GM21737 (cell line): ENCODE measurements at regions not wholly inside any gene's neighbourhood (a gene's known extent, or its start where the extent isn't known, plus 50 kb on each side); places are given as distances from the start of the nearest gene placed in this dataset.

Source experiments
- ATAC-seq: cut with Tn5 transposase; IDR thresholded peaks from one replicate; pipeline ENCODE4 v1.9.1; 2021; ENCODE audit warnings: mild to moderate bottlenecking, moderate library complexity; ENCODE audit not compliant: unreplicated experiment

DNA sequence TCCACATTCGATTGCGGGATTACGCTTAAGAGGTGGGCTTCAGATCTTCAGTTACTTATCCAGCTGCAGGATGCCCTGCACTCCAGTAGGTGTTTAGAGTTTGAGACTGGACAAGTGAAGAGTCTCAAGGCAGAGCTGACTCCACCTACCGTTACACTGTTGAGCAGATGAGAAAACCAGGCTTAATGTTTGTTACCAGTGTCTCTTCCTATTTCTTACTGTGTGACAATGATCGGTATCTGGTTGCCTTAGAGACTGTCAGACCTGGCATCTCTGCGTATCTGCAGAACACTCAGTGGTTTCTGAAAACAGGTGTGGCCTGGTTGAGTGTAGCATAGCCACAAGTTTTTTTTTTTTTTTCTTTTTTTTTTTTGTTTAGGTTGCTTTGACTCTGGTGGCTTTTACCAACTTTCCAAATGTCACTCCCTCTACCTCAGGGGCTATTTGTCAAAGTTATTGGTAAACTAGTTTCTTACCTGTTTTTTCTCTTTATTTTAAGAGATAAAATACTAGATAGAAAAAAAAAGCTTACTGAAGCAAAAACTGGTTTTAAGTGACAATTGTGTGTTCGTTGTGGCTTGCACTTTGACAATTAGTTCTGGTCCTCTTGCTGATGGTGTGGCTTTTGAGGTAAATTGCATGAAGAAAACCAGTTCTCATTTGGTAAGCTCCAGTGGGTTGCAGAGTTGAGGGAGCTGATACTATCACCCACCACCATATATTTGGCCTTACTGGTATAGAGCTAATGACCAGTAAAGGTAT is 284.8 kb downstream of the ETS1 start:
- peak; percentile 83 for ATAC-seq

DNA sequence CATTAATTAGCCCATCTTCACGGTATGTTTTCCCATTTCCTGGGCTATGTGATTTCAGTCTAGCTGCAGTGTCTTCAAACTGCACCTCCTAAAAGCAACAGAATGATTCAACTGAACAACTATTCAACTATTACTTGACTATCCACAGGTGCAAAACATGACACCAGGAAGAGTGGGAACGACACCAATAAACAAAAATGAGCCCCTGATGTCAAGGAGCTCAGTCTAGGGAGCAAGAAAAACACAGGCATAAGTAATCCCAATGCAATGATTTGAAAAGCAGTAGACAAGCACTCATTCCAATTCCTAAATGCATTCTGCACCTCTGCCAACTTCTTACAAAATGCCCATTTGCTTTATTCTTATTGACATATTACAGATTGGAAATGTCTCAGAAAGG is 285.6 kb downstream of the ETS1 start:
- no peak for ATAC-seq

DNA sequence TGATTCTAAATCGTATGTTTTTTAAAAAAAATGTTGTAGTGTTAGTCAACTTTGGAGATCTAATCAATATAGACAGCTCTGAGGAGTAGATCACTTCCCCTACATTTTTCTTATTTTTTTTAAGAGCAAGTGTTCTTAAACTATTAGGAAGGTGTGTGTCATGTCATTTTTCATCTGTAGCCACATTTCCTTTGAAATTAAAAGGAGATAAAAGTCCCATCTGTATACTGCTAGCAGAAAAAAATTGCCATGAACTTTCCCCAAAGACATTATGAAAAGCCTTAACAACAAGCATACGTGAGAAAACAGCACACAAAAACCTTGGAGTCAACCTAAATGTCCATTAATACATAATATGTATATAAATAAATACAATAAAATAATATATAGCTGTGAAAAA is 286.6 kb downstream of the ETS1 start:
- no peak for ATAC-seq

DNA sequence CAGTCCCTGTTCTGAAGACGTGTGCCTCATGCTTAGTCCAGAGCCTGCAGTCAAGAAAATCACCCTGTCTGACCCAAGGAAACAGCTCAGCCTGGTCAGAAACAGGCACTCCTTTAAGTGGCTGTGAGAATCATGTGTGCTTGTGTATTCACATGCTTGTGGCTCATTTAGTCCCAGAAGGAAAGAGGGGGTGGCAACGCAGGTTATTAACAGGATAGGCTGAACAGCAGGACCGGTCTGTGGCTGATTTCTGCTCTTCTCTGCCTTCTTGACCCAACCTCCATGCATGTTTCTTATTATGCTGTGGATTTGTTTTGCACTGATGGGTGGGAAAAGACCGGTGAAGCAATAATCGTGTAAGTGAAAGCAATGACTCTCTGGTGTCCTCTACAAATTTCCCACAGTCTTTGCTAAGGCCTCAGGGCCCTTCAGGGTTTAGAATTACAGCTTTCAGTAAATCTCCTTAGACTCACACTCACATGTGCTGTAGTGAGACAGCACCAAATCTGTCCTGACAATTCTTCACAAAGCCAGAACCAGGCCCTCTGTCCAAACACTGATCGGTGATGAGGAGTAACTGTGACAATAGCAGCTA is 288.1 kb downstream of the ETS1 start:
- no peak for ATAC-seq

DNA sequence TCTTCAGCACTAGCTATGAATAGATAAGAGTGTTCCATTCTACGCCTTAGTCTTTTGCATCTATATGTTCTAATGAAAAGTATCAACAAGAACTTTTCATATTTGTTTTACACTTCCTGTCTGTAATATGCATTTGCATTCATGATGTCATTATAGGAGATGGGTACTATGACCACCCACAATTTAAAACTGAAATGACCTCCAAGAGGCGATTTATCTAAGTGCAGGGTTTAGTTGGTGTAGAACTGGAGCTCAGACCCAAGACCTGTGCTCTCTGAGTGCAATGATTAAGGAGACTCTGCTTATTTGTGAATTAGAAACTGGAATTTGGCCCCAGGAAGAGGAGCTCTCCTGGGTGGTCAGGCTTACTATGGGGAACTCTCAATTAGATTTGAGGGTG is 289.1 kb downstream of the ETS1 start:
- no peak for ATAC-seq

DNA sequence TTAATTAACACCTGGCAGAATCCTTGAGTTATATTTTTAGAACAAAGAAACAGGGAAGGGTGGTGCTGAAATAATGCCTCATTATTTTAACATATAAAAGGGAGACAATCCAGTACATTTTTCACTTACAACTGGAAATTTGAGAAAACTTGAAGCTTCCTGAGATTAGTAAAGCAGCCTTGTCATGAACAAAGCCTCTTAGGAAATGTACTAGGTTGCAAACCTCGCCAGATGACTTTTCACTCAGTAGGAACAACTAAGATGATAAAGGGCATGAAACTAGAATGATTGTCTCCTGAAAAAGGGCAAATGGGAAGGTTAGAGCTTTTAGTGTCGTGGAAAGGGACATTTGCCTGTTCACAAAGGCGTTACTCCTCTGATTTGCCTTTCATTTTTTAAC is 289.6 kb downstream of the ETS1 start:
- ATAC-seq = no peak

DNA sequence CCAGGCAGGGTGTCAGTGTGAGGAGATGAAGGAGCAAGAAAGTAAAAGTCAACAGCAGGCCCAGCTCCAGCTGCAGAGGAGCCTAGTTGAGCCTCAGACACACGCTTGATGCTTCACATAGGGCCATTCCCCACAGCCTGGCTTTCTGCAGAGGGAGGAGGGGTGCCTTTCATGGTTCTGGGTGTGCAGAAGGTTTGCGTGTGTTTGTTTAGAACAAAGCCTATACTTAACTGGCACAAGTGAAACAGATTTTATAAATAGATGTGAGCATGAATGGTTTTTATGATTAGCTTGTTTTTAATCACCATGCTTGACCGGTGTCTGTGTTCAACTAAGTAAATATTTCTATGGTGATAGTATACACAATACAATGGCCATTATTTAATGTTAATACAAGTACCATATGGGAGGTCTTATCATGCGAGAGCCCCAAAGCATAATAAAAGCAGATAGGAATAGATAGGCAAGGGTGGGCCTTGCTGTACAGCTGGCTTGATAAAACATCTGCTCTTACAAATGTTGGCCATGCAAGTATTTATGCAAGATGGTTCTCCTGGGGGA is 290.2 kb downstream of the ETS1 start:
- no peak for ATAC-seq

DNA sequence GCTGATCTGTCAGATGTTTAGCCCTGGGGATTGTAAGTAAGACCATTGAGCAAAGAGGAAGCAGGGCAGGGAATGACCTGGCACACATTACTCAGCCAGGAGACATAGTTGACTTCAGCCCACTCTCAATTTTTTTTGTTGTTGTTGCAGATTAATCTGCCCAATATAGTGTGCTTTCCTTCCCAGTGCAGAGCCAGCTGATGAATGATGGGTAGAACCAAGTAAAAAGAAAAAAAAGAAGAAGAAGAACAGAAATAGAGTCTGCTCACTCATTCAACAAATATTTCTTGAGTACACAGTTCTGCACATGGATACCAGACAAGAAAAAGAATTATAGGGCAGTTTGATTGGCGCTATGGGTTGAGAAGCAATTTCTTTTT is 292.7 kb downstream of the ETS1 start:
- ATAC-seq = no peak

DNA sequence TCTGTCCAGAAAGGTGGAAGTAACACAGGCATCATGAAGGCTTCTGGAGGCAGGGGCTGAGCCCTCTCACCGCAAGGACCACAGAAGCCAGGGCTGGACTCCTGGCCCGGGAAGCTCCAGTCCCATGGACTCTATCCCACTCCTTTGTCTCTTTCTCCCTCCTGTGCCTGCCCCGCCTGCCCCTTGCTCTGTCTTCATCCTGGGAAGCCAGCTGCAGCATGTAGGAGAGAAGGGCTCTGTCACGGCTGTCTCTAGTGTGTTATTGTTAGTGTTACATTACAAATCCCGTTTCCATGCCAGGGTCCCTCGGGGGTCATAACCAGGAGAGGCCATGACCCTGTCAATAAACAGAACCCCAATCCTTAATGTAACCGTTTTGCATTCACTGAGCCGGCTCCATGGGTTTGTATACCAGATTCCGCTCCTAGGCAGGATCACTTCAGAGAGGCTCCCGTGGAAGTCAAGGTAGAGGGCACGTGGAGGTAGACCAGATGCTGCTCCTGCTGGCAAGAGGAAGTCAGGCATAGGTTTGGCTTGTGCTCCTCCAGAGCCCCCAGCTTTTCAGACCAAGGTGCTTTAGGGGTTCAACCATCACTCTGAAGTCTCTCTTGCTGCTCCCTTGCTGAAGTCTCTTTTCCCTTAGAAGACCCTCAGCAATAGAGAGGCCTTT is 293.2 kb downstream of the ETS1 start:
- ATAC-seq = no peak

DNA sequence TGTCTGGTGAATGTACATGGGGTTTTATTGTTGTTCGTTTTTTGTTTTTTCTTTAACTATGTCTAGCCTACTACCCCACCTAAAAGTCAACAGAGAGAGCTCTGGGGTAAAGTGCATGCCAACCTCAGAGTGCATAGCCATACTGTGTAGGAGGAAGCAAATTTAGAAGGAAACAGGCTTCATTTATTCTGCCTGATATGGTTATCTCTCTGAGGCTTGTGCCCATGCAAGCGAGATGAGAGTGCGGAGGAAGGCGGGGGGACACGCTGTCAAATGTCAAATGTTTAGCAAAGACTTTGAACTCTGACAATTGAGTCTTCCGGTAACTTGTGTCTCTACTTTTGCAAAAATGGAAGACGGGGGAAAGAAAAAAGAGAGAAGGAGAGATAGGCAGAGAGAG is 295.5 kb downstream of the ETS1 start:
- ATAC-seq = no peak

DNA sequence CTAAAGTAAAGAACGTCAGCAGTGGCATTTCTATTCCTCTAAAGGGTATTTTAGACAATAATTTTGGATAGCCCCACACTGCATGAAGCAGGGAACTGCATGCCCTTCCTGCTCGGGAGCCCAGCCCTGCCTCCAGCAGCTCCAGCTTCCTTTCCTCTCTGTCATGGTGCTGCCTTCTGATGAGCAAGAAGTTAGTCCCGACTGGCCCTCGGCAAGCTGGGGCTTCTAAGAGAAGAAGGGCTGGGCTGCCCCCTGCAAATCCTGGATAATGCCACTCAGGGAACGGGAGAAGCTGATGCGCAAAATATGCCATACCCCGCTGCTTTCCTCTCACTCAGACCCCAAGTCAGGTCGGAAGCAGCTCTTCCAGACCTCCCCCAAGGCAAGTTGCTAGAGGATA is 296.4 kb downstream of the ETS1 start:
- no peak for ATAC-seq

DNA sequence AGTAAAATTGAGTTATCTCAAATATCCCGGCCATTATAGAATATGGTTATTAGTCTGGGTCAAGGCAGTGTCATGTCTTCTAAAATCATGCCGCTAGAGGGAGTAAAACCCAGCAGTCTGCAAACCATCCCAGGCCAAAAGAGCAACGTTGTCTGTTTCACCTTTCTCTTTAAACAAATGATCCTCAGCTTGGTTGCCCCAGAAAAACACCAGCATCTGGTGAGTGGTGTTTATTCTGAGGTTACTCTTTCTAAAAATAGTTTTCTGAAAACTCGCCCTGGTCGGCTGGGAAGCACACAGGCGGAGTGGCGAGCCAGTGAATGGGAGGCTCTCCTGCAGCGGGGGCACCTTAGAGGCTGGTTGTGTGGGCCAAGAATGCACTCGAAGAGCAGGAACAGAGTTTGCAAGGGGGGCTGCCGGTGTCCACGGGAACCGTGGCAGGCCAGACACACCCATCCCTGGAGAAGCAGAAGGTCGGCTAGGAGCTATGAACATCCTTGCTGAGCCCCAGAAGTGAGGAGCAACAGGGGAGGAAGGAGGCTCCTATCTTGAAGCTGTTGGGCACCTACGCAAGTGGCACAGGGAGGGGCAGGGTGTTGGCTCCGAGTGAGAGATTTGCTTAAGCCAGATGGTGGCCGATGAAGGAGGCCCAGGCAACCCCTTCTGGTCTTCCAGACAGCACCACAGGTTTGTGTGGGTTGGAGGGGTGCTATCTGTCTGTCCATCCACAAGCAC is 297.1 kb downstream of the ETS1 start:
- ATAC-seq = peak; percentile 86

DNA sequence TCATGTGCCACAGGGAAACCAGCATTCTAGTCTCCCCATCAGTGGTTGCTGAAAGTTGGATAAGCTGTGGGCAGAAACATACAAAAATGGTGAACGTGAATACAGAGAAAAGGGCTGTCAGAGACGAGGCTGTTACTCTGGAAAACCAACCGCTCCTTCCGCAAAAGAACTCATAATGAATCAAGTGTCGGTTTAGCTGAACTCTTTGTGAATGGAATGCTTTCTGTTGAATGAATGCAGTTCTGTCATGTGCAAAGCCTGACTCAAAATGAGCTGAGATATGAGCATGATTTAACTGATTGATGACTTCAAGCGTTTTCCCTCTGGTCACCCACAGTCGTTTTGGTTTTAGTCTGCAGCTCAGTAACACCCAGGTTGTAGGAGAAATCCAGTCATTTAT is 298.3 kb downstream of the ETS1 start:
- no peak for ATAC-seq

DNA sequence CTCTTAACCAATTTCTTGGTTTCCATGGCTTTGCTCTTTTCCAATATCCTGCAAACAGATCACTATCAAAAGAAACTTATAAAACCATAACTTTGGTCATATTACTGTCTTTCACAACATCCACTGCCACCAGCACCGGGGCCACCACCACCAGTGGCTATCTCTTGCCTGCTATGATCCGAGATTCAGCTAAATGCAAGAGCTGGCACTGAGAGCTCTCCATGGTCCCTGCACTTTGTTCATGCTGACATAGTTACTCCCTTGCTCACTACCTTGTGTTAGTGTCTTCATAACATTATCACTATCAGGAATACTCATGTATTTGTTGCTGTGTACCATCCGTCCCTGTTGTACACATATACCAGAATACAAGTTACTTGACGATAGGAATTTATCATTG is 299.0 kb downstream of the ETS1 start:
- no peak for ATAC-seq

DNA sequence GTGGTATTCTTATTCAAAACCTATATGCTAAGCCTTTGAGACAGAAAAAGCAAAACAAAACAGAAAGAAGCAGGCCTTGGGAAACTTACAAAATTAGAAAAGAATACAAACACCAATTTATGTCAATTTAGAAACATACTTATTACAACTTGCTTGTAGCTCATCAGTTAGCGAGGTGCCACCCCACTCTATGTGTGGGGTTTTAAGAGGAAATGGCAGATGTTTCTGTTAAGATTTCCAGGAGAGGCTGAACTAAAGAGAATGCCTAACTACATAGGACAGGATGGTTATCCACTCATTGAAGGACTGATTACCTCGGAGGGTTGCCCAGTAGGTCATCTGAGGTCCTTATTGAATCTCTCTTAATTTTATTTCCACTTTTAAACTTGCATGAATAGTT is 302.0 kb downstream of the ETS1 start:
- no peak for ATAC-seq

DNA sequence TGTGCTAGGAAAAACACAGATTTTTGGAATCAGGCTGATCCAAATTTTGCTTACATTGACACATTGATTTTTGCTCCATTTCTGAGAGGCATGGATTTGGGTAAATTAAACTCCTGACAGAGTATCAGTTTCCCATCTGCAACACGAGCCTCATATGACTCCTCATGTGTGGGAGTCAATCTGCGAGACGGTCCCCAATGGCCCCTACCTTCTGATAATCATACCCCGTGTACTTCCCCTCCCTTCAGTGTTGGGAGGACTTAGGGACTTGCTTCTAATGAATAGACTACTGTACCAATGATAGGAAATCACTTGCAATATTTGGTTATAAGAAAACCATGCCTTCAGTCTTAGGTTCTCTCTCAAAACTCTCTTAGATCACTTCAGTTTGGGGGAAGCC is 302.7 kb downstream of the ETS1 start:
- ATAC-seq = no peak

DNA sequence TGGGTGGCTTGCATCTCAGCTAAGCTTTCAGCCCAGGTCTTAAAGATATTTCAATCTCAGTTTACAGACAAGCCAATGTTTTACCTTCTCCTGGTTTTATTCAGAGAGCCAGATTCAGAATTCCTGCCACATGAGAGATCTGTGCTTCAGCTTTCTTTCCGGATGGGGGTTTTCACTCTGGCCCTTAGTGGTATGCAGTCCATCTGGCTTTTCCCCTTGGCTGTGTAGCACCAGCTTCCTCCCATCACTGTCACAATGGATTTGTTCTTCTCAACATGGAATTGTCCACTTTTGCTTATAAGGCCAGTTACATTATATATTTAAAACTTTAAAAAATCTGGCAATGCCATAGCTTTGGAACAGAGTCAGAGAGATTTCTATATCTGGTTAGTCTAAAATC is 303.9 kb downstream of the ETS1 start:
- ATAC-seq = no peak

DNA sequence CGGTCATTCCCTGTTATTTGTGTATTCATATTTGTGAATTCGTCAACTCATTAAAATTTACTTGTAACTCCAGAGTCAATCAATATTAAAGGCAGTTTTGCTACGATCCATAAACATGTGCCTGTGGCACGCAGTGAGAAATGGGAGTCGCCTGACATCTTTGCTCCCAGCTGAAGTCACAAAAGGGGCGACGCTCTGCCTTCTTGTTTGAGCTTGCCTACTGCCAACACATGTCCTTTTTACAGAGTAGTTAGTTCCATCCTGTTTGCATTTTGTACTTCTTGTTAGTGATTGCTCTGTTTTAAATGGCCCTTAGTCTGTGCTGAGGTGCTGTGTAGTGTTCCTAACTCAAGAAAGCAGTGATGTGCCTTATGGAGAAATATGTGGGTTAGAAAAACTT is 305.3 kb downstream of the ETS1 start:
- ATAC-seq = no peak

DNA sequence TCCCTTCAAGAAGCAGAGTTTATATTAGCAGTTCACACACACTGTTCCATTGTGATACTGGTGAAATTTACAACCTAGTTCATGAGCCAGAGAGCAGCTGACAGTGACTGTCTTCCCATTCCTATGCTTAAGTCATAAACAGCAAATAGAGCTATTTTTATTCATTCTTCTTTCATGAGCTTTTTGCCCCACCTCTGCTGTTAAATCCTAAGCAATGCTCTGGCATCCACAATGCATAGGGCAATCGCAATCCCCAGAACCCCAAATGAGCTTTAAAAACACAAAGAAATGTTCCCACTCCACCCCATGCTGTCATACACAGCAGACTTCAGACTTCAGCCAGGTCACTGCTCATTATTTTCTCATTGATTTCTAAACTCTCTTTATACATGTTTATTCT is 307.5 kb downstream of the ETS1 start:
- no peak for ATAC-seq

DNA sequence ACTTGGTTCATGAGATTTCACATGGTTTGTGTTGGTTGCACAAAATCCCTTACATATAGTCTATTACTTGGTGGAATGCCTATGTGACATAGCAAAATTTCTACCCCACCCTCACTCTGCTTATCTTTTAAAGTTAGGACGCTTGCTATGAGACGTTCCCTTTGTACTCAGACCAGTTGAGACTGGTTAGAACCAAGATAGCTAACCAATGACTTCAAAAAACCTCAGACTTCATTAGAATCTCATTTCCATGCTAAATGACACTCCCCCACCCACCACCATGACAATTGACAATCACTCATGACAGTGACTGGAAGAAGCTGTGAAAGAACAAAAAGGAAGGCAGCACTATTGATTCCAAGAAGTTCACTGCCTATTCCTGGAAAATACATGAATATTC is 313.6 kb downstream of the ETS1 start:
- ATAC-seq = no peak

DNA sequence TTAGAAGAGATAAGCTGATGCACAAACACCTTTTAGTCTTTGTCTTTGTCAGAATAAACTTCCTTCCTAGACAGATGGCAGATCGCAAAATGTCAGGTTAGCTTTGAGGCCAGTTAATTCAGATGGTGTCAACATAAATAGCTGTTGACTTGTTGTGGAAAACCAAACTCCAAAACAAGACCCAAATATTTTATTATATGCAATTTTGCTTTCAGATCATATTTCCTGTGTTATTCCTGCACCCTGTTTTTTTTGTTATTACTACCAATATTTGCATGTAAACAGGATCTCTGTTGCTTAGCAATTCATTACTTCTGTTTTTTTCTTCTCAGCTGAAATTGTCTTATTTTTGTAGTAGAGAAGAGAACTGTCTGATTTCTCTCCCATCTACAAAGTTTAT is 316.0 kb downstream of the ETS1 start:
- no peak for ATAC-seq

DNA sequence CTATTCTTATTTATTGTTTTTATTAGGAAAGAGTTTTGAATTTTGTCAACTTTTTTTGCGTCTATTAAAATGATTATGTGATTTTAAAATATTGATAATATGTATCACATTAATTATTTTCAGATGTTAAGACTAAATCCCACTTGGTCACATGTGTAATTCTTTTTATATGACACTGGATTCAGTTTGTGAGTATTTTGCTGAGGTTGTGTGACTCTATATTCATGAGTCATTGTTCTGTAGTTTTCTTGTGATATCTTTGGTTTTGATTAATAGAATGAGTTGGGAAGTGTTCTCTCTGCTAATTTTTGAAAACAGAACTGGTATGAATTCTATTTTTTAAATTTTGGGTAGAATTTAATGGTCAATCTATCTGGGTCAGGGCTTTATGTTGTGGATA is 317.9 kb downstream of the ETS1 start:
- no peak for ATAC-seq
